ENCODE measurements at regions not wholly inside any gene's neighbourhood (a gene's known extent, or its start where the extent isn't known, plus 50 kb on each side); places are given as distances from the start of the nearest gene placed in this dataset.

DNA sequence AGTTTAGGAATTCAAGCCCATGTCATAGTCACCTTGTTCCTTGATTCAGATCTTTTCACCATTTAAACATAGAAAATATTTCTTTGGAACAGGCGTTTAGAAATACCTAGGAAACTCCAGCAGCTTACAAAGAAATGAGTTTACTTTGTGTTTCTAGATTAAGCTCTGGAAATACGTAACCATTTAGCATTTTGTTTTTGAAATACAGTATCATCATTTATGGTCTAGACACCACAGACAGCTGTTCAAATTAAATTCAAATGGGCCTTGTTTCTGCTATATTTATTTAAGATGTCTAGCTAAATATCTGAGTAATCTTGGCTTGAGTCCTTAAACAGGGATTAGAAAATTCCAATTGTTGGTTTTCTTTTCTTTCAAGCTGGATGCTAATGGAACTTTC, 228.5 kb downstream of the NDFIP2 start:
- TF ChIP-seq LEF1 (IDR thresholded peaks at IDR 0.05; ENCODE audit: borderline replicate concordance) (no peak), CTBP1 (IDR thresholded peaks at IDR 0.05; ENCODE audit: borderline replicate concordance) (no peak), SUZ12 (IDR thresholded peaks at IDR 0.05) (no peak), FOXK2 (IDR thresholded peaks at IDR 0.05) (no peak), FOXM1 (IDR thresholded peaks at IDR 0.05; ENCODE audit: borderline replicate concordance) (no peak), ELF4 (IDR thresholded peaks at IDR 0.05) (no peak), BHLHE40 (IDR thresholded peaks at IDR 0.05; ENCODE audit: borderline replicate concordance) (no peak), FOXA1 (IDR thresholded peaks at IDR 0.05) (no peak), SP1 (IDR thresholded peaks at IDR 0.05) (no peak), TARDBP (IDR thresholded peaks at IDR 0.05) (no peak), ARNT (IDR thresholded peaks at IDR 0.05) (no peak), NFRKB (IDR thresholded peaks at IDR 0.05) (no peak), ZNF384 (IDR thresholded peaks at IDR 0.05) (no peak), L3MBTL2 (conservative IDR thresholded peaks at IDR 0.05) (no peak), HDGF (IDR thresholded peaks at IDR 0.05; ENCODE audit: borderline replicate concordance) (no peak)
- TF ChIP-seq, protein P1, sequence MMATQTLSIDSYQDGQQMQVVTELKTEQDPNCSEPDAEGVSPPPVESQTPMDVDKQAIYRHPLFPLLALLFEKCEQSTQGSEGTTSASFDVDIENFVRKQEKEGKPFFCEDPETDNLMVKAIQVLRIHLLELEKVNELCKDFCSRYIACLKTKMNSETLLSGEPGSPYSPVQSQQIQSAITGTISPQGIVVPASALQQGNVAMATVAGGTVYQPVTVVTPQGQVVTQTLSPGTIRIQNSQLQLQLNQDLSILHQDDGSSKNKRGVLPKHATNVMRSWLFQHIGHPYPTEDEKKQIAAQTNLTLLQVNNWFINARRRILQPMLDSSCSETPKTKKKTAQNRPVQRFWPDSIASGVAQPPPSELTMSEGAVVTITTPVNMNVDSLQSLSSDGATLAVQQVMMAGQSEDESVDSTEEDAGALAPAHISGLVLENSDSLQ (IDR thresholded peaks at IDR 0.05) = no peak
- POLR2A ChIA-PET = no interaction called here
- no peak for DNase-seq (ENCODE audit: extremely low spot score)
- CTCF ChIA-PET = interaction anchor here (0.6 kb wide), 1 partner anchor 341 kb away, joined by 3 read pairs; no protein-coding TSS in a partner anchor

DNA sequence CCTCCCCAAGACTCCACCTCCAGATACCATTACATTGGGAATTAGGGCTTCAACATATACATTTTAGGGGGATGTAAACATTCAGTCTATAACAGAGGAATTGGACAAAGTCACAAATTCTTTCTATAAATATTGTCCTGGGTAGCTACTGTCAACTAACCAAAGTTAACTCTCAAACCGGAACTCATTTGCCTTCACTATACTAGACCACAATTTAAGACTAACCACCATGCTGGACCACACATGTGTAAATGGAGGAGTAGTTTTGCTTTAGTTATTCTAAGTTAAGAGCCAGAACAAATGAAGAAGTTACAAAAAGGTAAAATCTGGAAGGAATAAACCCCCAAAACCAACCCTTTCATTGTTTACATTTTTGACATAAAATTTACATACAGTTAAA, 222.8 kb downstream of the NDFIP2 start:
- TF ChIP-seq LEF1 (IDR thresholded peaks at IDR 0.05; ENCODE audit: borderline replicate concordance) (no peak), SP1 (IDR thresholded peaks at IDR 0.05) (no peak), SUZ12 (IDR thresholded peaks at IDR 0.05) (no peak), FOXK2 (IDR thresholded peaks at IDR 0.05) (no peak), CTBP1 (IDR thresholded peaks at IDR 0.05; ENCODE audit: borderline replicate concordance) (no peak)
- TF ChIP-seq, protein P1 (IDR thresholded peaks at IDR 0.05) = no peak
- CTCF ChIA-PET = no interaction called here
- POLR2A ChIA-PET = no interaction called here
- no peak for DNase-seq (ENCODE audit: extremely low spot score)

DNA sequence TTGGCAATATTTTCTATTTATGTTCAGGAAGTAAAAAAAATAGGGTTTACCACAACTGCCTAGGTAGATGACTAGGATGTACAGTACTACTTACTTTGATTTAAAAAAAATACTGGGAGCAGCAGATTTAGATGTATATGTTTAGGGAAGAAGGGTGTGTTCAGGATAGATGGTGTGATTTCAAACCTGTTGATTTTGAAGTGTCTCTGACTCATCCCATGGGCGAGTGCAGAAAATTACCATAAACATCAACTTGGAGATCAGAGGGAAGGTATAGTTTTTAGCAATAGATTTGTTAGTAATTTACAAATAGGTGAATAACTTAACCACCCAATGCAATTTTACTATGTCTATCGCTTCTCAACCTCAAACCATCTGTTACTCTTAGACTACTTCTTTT, 214.8 kb downstream of the NDFIP2 start:
- no peak for DNase-seq (ENCODE audit: extremely low spot score)
- TF ChIP-seq FOXA1 (IDR thresholded peaks at IDR 0.05) = no peak
- TF ChIP-seq FOXK2 (IDR thresholded peaks at IDR 0.05) = no peak
- no peak for TF ChIP-seq LEF1 (IDR thresholded peaks at IDR 0.05; ENCODE audit: borderline replicate concordance)
- no peak for TF ChIP-seq ZNF384 (IDR thresholded peaks at IDR 0.05)
- TF ChIP-seq ARNT (IDR thresholded peaks at IDR 0.05) = no peak
- TF ChIP-seq, protein P1 (IDR thresholded peaks at IDR 0.05) = no peak
- TF ChIP-seq ELF4 (IDR thresholded peaks at IDR 0.05) = no peak
- TF ChIP-seq TARDBP (IDR thresholded peaks at IDR 0.05) = no peak
- TF ChIP-seq BHLHE40 (IDR thresholded peaks at IDR 0.05; ENCODE audit: borderline replicate concordance) = no peak
- TF ChIP-seq L3MBTL2 (conservative IDR thresholded peaks at IDR 0.05) = no peak
- TF ChIP-seq SP1 (IDR thresholded peaks at IDR 0.05) = no peak
- no peak for TF ChIP-seq CTBP1 (IDR thresholded peaks at IDR 0.05; ENCODE audit: borderline replicate concordance)
- TF ChIP-seq SUZ12 (IDR thresholded peaks at IDR 0.05) = no peak
- TF ChIP-seq FOXM1 (IDR thresholded peaks at IDR 0.05; ENCODE audit: borderline replicate concordance) = no peak
- no peak for TF ChIP-seq HDGF (IDR thresholded peaks at IDR 0.05; ENCODE audit: borderline replicate concordance)
- no peak for TF ChIP-seq NFRKB (IDR thresholded peaks at IDR 0.05)
- POLR2A ChIA-PET = no interaction called here
- CTCF ChIA-PET = no interaction called here

DNA sequence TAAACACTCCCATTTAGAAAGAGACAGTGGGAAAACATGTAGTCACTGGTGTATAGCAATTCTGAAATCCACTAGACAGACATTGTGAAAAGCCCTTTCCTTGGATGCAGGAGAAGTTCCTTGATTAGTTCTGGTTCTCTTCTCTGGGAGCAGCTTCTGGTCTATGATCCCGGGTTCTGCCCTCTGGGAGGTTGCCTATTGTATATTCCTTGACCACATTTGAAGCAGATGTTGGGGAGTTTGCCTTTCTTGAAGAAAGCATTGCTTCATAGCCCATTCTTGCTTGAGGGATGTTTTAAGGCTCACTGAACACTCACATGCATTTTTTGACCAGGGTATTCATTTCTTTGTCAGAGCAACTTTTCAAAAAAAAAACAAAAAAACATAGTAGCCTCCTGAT, 211.9 kb downstream of the NDFIP2 start:
- POLR2A ChIA-PET = no interaction called here
- TF ChIP-seq, protein P1 (IDR thresholded peaks at IDR 0.05) = no peak
- no peak for TF ChIP-seq TARDBP (IDR thresholded peaks at IDR 0.05)
- no peak for TF ChIP-seq ELF4 (IDR thresholded peaks at IDR 0.05)
- no peak for TF ChIP-seq ZNF384 (IDR thresholded peaks at IDR 0.05)
- TF ChIP-seq SUZ12 (IDR thresholded peaks at IDR 0.05) = no peak
- TF ChIP-seq CTBP1 (IDR thresholded peaks at IDR 0.05; ENCODE audit: borderline replicate concordance) = no peak
- TF ChIP-seq BHLHE40 (IDR thresholded peaks at IDR 0.05; ENCODE audit: borderline replicate concordance) = no peak
- TF ChIP-seq HDGF (IDR thresholded peaks at IDR 0.05; ENCODE audit: borderline replicate concordance) = no peak
- no peak for TF ChIP-seq ARNT (IDR thresholded peaks at IDR 0.05)
- TF ChIP-seq SP1 (IDR thresholded peaks at IDR 0.05) = no peak
- CTCF ChIA-PET = interaction anchor here (1.9 kb wide), 1 partner anchor 14 kb away, joined by 6 read pairs; no protein-coding TSS in a partner anchor
- DNase-seq (ENCODE audit: extremely low spot score) = no peak

DNA sequence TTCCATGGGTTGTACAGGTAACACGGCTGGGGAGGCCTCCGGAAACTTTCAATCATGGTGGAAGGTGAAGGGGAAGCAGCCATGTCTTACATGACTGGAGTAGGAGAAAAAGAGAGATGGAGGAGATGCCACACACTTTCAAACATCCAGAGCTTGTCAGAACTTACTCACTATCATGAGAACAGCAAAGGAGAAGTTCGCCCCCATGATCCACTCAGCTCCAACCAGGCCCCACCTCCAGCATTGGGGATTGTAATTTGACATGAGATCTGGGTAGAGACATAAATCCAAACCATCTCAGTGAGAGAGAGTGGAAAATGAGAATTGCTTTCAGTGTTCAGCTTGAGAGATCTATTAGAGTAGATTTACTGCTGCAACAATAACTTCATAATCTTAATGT, 210.9 kb downstream of the NDFIP2 start:
- POLR2A ChIA-PET = no interaction called here
- no peak for TF ChIP-seq SUZ12 (IDR thresholded peaks at IDR 0.05)
- TF ChIP-seq TARDBP (IDR thresholded peaks at IDR 0.05) = no peak
- no peak for TF ChIP-seq ARNT (IDR thresholded peaks at IDR 0.05)
- TF ChIP-seq, protein P1 (IDR thresholded peaks at IDR 0.05) = no peak
- no peak for TF ChIP-seq L3MBTL2 (conservative IDR thresholded peaks at IDR 0.05)
- CTCF ChIA-PET = interaction anchor here (0.6 to 0.7 kb wide), 2 partner anchors 13 to 250 kb away, joined by 3 to 4 read pairs; no protein-coding TSS in a partner anchor
- no peak for DNase-seq (ENCODE audit: extremely low spot score)
